ENCODE measurements at regions not wholly inside any gene's neighbourhood (a gene's known extent, or its start where the extent isn't known, plus 50 kb on each side); places are given as distances from the start of the nearest gene placed in this dataset.
"Not testable (repeated sequence)": the region's sequence is repeated elsewhere in the genome, so short reads cannot be mapped to it uniquely, and the experiment has no call there.

DNA sequence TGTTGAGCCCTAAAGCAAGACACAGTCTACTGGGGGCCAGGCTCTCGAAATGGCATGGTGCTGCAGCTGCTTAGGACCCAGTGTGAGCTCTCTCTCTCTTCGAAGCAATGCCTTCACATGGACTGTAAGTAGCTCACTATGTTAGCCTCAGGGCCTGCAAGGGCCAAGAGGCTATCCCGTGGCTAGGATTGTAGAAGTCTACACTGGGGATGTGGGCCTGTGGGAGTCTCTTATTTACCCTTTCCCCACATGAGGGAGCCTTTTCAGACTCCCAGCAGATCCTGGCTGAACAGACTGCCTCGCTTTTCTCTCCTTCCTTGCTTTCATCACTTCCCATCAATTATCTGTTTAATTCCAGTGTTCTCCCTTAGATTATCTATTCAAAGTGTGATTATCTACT, 101.4 kb downstream of the GPR65 start:
- H3K4me1 ChIP-seq: no peaks in the 10 kb centered on the region
- no peaks in the 10 kb centered on the region for H3K27me3 ChIP-seq
- DNase-seq (ENCODE audit: extremely low spot score in 2 of 2): no peak
- H3K4me3 ChIP-seq: no peak overlapping the region
- no peaks in the 10 kb centered on the region for H3K36me3 ChIP-seq
- TF ChIP-seq POLR2A (IDR thresholded peaks at IDR 0.05) (no peak), POLR2AphosphoS5 (IDR thresholded peaks at IDR 0.05; ENCODE audit: insufficient read depth in 1 of 2, low read depth in 1 of 2) (no peak)
- TF ChIP-seq, protein P1, sequence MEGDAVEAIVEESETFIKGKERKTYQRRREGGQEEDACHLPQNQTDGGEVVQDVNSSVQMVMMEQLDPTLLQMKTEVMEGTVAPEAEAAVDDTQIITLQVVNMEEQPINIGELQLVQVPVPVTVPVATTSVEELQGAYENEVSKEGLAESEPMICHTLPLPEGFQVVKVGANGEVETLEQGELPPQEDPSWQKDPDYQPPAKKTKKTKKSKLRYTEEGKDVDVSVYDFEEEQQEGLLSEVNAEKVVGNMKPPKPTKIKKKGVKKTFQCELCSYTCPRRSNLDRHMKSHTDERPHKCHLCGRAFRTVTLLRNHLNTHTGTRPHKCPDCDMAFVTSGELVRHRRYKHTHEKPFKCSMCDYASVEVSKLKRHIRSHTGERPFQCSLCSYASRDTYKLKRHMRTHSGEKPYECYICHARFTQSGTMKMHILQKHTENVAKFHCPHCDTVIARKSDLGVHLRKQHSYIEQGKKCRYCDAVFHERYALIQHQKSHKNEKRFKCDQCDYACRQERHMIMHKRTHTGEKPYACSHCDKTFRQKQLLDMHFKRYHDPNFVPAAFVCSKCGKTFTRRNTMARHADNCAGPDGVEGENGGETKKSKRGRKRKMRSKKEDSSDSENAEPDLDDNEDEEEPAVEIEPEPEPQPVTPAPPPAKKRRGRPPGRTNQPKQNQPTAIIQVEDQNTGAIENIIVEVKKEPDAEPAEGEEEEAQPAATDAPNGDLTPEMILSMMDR (IDR thresholded peaks at IDR 0.05): no peak
- intact Hi-C loops (cut with DNase I): no loop called here
- H3K27ac ChIP-seq: no peak overlapping the region
- no peaks in the 10 kb centered on the region for H3K9me3 ChIP-seq

DNA sequence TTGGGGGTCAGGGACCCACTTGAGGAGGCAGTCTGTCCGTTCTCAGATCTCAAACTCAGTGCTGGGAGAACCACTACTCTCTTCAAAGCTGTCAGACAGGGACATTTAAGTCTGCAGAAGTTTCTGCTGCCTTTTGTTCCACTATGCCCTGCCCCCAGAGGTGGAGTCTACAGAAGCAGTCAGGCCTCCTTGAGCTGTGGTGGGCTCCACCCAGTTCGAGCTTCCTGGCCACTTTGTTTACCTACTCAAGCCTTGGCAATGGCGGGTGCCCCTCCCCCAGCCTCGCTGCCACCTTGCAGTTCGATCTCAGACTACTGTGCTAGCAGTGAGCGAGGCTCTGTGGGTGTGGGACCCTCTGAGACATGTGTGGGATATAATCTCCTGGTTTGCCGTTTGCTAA, 122.7 kb downstream of the GPR65 start:
- intact Hi-C loops (cut with DNase I); H3K4me3 ChIP-seq; H3K9me3 ChIP-seq; H3K27ac ChIP-seq; H3K27me3 ChIP-seq; H3K36me3 ChIP-seq; H3K4me1 ChIP-seq; DNase-seq (ENCODE audit: extremely low spot score in 2 of 2): not testable (repeated sequence)

DNA sequence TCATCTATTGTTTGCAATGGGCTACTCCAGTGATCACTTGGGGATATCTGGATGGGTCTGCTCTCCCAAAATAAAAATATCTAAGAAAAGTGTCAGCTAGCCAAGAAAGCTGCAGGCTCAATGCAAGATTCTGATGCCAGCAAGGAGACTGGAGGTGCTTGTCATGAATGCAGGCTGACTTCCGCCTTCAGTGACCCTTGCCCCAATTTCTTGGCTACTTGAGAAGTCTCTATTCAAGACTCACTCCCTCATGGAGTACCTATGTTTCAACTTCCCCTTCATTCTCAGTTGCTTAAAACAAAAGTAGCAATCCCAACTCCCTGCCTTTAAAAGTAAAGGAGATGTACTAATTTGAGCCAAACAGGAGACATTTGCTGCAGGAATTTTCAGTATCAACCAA, 123.9 kb downstream of the GPR65 start:
- H3K9me3 ChIP-seq: no peaks in the 10 kb centered on the region
- no peak for TF ChIP-seq POLR2A (IDR thresholded peaks at IDR 0.05)
- TF ChIP-seq, protein P1 (IDR thresholded peaks at IDR 0.05): no peak
- TF ChIP-seq POLR2AphosphoS5 (IDR thresholded peaks at IDR 0.05; ENCODE audit: insufficient read depth in 1 of 2, low read depth in 1 of 2): no peak
- no peaks in the 10 kb centered on the region for H3K36me3 ChIP-seq
- intact Hi-C loops (cut with DNase I): no loop called here
- DNase-seq (ENCODE audit: extremely low spot score in 2 of 2): peak in 1 of 2 donors; percentile 20
- H3K27me3 ChIP-seq: no peaks in the 10 kb centered on the region
- no peak overlapping the region for H3K4me3 ChIP-seq
- H3K27ac ChIP-seq: no peak overlapping the region
- H3K4me1 ChIP-seq: no peaks in the 10 kb centered on the region

DNA sequence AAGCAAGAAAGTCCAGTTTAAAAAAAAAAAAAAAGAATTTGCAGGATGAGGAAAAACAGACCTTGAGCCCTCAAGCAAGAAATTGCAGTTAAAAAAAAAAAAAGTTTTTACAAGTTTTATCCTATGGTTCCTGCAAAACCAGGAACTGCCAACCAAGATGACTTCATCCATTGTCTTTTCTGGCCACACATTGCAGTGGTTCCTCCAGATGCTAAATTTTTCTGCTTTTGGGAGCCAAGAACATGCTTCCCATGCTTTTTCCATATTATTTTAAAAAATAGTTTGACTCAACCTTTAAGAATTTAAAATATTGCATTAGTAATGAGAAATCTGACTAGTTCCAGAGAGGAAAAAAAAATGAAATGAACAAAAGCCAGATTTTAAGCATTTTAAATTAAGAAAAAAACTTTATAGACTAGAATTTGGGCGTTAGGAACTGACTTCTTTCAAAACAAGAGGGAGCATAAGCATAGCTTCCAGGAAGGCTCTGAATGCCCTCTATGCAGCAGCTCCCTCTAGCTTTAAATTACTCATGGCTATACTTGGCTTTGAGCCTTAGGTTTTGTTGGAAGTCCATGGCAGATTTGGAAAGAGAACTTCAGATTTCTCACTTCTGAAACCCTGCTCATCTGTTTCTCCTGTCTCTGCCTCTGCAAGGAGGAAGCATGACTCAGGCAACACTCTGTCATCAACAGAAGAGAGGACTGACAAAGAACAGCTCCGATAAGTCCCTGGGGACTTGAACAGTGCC, 124.5 kb downstream of the GPR65 start:
- Histone ChIP-seq H3K27ac (no peak overlapping the region), H3K36me3 (no peaks in the 10 kb centered on the region), H3K4me3 (no peak overlapping the region), H3K4me1 (no peaks in the 10 kb centered on the region), H3K9me3 (no peaks in the 10 kb centered on the region), H3K27me3 (no peaks in the 10 kb centered on the region)
- intact Hi-C loops (cut with DNase I): no loop called here
- TF ChIP-seq, protein P1 (IDR thresholded peaks at IDR 0.05): no peak
- TF ChIP-seq POLR2A (IDR thresholded peaks at IDR 0.05) (no peak), POLR2AphosphoS5 (IDR thresholded peaks at IDR 0.05; ENCODE audit: insufficient read depth in 1 of 2, low read depth in 1 of 2) (no peak)
- DNase-seq (ENCODE audit: extremely low spot score in 2 of 2): peak in 1 of 2 donors; percentile 52

DNA sequence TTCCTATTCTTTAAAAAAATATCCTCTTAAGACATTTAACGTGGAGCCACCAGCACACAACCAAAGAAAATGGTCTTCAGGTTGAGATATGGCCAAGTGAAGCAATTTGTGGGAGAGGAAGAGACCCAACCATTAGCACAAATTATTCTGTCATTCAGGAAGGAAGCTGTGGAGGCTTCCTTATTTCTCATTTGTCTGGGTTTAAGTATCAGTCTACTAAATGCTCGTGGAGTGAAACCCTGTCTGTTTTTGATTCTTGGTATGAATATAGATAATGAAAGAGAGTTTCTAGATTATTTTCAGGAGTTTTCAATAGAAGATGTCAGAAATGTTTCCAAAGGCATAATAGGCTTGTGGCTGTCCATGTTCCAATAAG, 125.1 kb downstream of the GPR65 start:
- intact Hi-C loops (cut with DNase I): no loop called here
- no peak overlapping the region for H3K27ac ChIP-seq
- H3K9me3 ChIP-seq: no peaks in the 10 kb centered on the region
- no peaks in the 10 kb centered on the region for H3K27me3 ChIP-seq
- no peaks in the 10 kb centered on the region for H3K36me3 ChIP-seq
- H3K4me1 ChIP-seq: no peaks in the 10 kb centered on the region
- DNase-seq (ENCODE audit: extremely low spot score in 2 of 2): no peak
- TF ChIP-seq, protein P1 (IDR thresholded peaks at IDR 0.05): no peak
- H3K4me3 ChIP-seq: no peak overlapping the region

Data from vagina (tissue), 2 donors.